ENCODE measurements at regions not wholly inside any gene's neighbourhood (a gene's known extent, or its start where the extent isn't known, plus 50 kb on each side); places are given as distances from the start of the nearest gene placed in this dataset.

DNA sequence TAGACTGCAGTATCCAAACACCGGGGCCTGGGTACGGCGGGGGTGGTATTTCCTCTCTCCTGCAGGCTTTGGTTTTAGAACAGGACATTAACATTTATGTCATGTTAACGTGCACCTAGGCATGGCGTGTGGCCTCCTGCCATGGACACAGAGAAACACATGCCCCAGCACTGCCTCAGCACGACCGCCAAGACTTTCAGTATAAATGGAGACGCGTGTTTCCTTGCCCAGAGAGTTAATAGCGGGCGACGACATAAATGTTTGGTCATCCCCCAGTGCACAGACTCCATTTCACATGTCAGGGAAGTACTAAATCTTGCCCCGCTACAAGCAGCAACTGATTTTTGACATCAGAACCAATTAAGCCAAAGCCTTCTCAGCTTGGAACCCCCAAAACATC lies 737.9 kb downstream of the RAB28 start:
- DNase-seq = no peak
- H3K36me3 Mint-ChIP-seq = no peaks in the 10 kb centered on the region

DNA sequence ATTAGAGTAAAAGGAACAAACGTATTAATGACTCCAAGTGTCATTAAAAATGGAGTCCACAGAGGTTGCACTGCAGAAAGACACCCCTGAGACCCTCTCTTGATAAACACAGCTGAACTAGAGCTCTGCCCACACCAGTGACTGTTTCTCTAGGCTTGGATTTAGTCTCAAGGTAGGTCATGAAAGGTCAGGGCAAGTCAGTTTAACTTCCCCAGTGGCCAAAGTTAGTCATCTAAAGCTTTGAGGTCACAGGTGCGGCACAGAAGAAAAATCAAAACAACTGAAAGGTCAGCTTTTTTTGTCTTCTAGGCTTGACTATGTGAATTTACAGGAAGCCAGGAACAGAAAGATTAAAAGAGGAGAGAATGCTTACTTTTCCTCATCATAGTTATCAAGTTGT lies 749.6 kb downstream of the RAB28 start:
- H3K4me2 ChIP-seq (replicated peaks; ENCODE audit: extremely low read depth, low read length, poor library complexity, severe bottlenecking) = no peak overlapping the region
- no peaks in the 10 kb centered on the region for H3K79me2 ChIP-seq (ENCODE audit: insufficient read depth, low read length)
- H4K20me1 ChIP-seq (ENCODE audit: insufficient read depth, low read length) = no peaks in the 10 kb centered on the region
- intact Hi-C loops (cut with micrococcal nuclease) = no loop called here
- Mint-ChIP-seq H3K4me1 (no peaks in the 10 kb centered on the region), H3K27ac (no peak overlapping the region), H3K9me3 (peaks cover 0 to 1% (median 0%) of the 10 kb centered on the region in 7 donors), H3K27me3 (ENCODE audit: low read depth in 3 of 3) (peaks cover 0 to 4% (median 3%) of the 10 kb centered on the region in 3 donors), H3K36me3 (no peaks in the 10 kb centered on the region), H3K4me3 (no peak overlapping the region)
- H3K36me3 ChIP-seq (replicated peaks in 1 of 2; ENCODE audit: control insufficient read depth in 1 of 2, insufficient read depth in 2 of 2, low read length in 2 of 2) = no peaks in the 10 kb centered on the region
- no peak overlapping the region for H3K27ac ChIP-seq (ENCODE audit: low read depth in 1 of 2, low read length in 2 of 2)
- H3K9me3 ChIP-seq (replicated peaks in 1 of 2; ENCODE audit: control insufficient read depth in 1 of 2, insufficient read depth in 1 of 2, low read length in 2 of 2) = no peaks in the 10 kb centered on the region
- H2AFZ ChIP-seq (ENCODE audit: insufficient read depth, low read depth, low read length, poor library complexity, severe bottlenecking) = no peak overlapping the region
- TF ChIP-seq, protein P1, sequence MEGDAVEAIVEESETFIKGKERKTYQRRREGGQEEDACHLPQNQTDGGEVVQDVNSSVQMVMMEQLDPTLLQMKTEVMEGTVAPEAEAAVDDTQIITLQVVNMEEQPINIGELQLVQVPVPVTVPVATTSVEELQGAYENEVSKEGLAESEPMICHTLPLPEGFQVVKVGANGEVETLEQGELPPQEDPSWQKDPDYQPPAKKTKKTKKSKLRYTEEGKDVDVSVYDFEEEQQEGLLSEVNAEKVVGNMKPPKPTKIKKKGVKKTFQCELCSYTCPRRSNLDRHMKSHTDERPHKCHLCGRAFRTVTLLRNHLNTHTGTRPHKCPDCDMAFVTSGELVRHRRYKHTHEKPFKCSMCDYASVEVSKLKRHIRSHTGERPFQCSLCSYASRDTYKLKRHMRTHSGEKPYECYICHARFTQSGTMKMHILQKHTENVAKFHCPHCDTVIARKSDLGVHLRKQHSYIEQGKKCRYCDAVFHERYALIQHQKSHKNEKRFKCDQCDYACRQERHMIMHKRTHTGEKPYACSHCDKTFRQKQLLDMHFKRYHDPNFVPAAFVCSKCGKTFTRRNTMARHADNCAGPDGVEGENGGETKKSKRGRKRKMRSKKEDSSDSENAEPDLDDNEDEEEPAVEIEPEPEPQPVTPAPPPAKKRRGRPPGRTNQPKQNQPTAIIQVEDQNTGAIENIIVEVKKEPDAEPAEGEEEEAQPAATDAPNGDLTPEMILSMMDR (IDR thresholded peaks at IDR 0.05) = no peak
- no peaks in the 10 kb centered on the region for H3K4me1 ChIP-seq (ENCODE audit: control insufficient read depth in 1 of 2, insufficient read depth in 2 of 2, low read length in 2 of 2)
- no peak for DNase-seq
- H3K9ac ChIP-seq (ENCODE audit: insufficient read depth, low read length, poor library complexity, severe bottlenecking) = no peak overlapping the region
- H3K27me3 ChIP-seq (ENCODE audit: control insufficient read depth in 2 of 2, insufficient read depth in 2 of 2, low read length in 2 of 2) = no peaks in the 10 kb centered on the region
- no CpG with 5 or more reads among the region's 2 CpGs for WGBS (ENCODE audit: insufficient coverage)
- H3K4me3 ChIP-seq (replicated peaks in 1 of 3; ENCODE audit: low read depth in 2 of 3, low read length in 3 of 3) = no peak overlapping the region

More for the DNA sequence above, 737.9 kb downstream of the RAB28 start:
- H3K4me2 ChIP-seq (replicated peaks; ENCODE audit: extremely low read depth, low read length, poor library complexity, severe bottlenecking) = no peak overlapping the region
- no peak overlapping the region for H3K9ac ChIP-seq (ENCODE audit: insufficient read depth, low read length, poor library complexity, severe bottlenecking)
- no peaks in the 10 kb centered on the region for H3K79me2 ChIP-seq (ENCODE audit: insufficient read depth, low read length)
- TF ChIP-seq, protein P1 (IDR thresholded peaks at IDR 0.05) = no peak
- peaks cover 0 to 4% of the 10 kb centered on the region in 2 donors for H3K9me3 ChIP-seq (replicated peaks in 1 of 2; ENCODE audit: control insufficient read depth in 1 of 2, insufficient read depth in 1 of 2, low read length in 2 of 2)
- H3K27me3 ChIP-seq (ENCODE audit: control insufficient read depth in 2 of 2, insufficient read depth in 2 of 2, low read length in 2 of 2) = no peaks in the 10 kb centered on the region
- Mint-ChIP-seq H3K27me3 (ENCODE audit: low read depth in 3 of 3) (peaks cover 0 to 3% (median 0%) of the 10 kb centered on the region in 3 donors), H3K27ac (no peak overlapping the region), H3K4me3 (no peak overlapping the region), H3K9me3 (peaks cover 3 to 23% (median 11%) of the 10 kb centered on the region in 7 donors), H3K4me1 (no peaks in the 10 kb centered on the region)
- no peaks in the 10 kb centered on the region for H3K36me3 ChIP-seq (replicated peaks in 1 of 2; ENCODE audit: control insufficient read depth in 1 of 2, insufficient read depth in 2 of 2, low read length in 2 of 2)
- H4K20me1 ChIP-seq (ENCODE audit: insufficient read depth, low read length) = no peaks in the 10 kb centered on the region
- intact Hi-C loops (cut with micrococcal nuclease) = no loop called here
- 90% methylated on average over 8 of the region's 13 CpGs for WGBS (ENCODE audit: insufficient coverage)
- H3K4me3 ChIP-seq (replicated peaks in 1 of 3; ENCODE audit: low read depth in 2 of 3, low read length in 3 of 3) = no peak overlapping the region
- no peak overlapping the region for H3K27ac ChIP-seq (ENCODE audit: low read depth in 1 of 2, low read length in 2 of 2)
- no peaks in the 10 kb centered on the region for H3K4me1 ChIP-seq (ENCODE audit: control insufficient read depth in 1 of 2, insufficient read depth in 2 of 2, low read length in 2 of 2)
- no peak overlapping the region for H2AFZ ChIP-seq (ENCODE audit: insufficient read depth, low read depth, low read length, poor library complexity, severe bottlenecking)
